Neural cell (in vitro differentiated cells): ENCODE measurements at regions not wholly inside any gene's neighbourhood (a gene's known extent, or its start where the extent isn't known, plus 50 kb on each side); places are given as distances from the start of the nearest gene placed in this dataset.

Source experiments
- H2AFZ ChIP-seq: fragments of 200-600, 300-800 bp; sonication (generic), shearing (Covaris generic); 2 replicates; pipeline ENCODE4 v1.6.0; 2014; ENCODE audit warnings: low read depth, mild to moderate bottlenecking, antibody characterized with exemption, low read length, moderate library complexity
- H3F3A ChIP-seq: fragments of 200-600 bp; shearing (Covaris generic); 2 replicates; pipeline ENCODE4 v1.6.1; 2016; ENCODE audit warnings: mild to moderate bottlenecking, moderate library complexity, mixed read lengths, antibody characterized with exemption, low read length; ENCODE audit not compliant: insufficient read depth, poor library complexity, severe bottlenecking
- H3K27ac ChIP-seq: fragments of 200-600, 300-800 bp; sonication (generic), shearing (Covaris generic); 2 replicates; pipeline ENCODE4 v1.5.1; 2014; ENCODE audit warnings: mild to moderate bottlenecking, low read length, moderate library complexity
- H3K27me3 ChIP-seq: fragments of 300-800, 200-600 bp; sonication (generic), shearing (Covaris generic); 2 replicates; pipeline ENCODE4 v1.6.0; 2014; ENCODE audit warnings: mild to moderate bottlenecking, low read depth, low read length, moderate library complexity; ENCODE audit not compliant: insufficient read depth
- H3K36me3 ChIP-seq: fragments of 300-800, 200-600 bp; sonication (generic), shearing (Covaris generic); 2 replicates; pipeline ENCODE4 v1.5.1; 2014; ENCODE audit warnings: mild to moderate bottlenecking, antibody characterized with exemption, low read length, moderate library complexity; ENCODE audit not compliant: insufficient read depth
- H3K4me2 ChIP-seq: fragments of 300-800, 200-600 bp; sonication (generic), shearing (Covaris generic); 2 replicates; pipeline ENCODE4 v1.6.0; 2014; ENCODE audit warnings: mild to moderate bottlenecking, low read length
- H3K4me3 ChIP-seq: fragments of 300-800, 200-600 bp; sonication (generic), shearing (Covaris generic); 2 replicates; pipeline ENCODE4 v1.5.1; 2014; ENCODE audit warnings: mild to moderate bottlenecking, low read length, moderate library complexity
- H3K79me2 ChIP-seq: fragments of 200-600 bp; shearing (Covaris generic); replicated peaks from 2 replicates; pipeline ENCODE4 v1.6.0; 2014; ENCODE audit warnings: mild to moderate bottlenecking, low read length, moderate library complexity; ENCODE audit not compliant: insufficient read depth
- H3K9ac ChIP-seq: fragments of 300-800, 200-600 bp; sonication (generic), shearing (Covaris generic); 2 replicates; pipeline ENCODE4 v1.6.1; 2016; ENCODE audit warnings: mild to moderate bottlenecking, low read length, mixed read lengths
- H3K9me2 ChIP-seq: fragments of 200-600 bp; shearing (Covaris generic); 2 replicates; pipeline ENCODE4 v1.6.1; 2016; ENCODE audit warnings: mild to moderate bottlenecking, low read length, mixed read lengths; ENCODE audit not compliant: insufficient read depth
- H3K9me3 ChIP-seq: fragments of 200-600, 300-800 bp; sonication (generic), shearing (Covaris generic); 2 replicates; pipeline ENCODE4 v1.6.1; 2016; ENCODE audit warnings: mild to moderate bottlenecking, mixed run types, low read length, moderate library complexity, mixed read lengths
- H4K20me1 ChIP-seq: fragments of 200-600 bp; shearing (Covaris generic); 2 replicates; pipeline ENCODE4 v1.6.1; 2016; ENCODE audit warnings: mild to moderate bottlenecking, mixed run types; ENCODE audit not compliant: insufficient read depth
- EP300 ChIP-seq: fragments of 450-650 bp; conservative IDR thresholded peaks from 2 replicates; pipeline ENCODE4 v1.6.1; 2014; ENCODE audit warnings: antibody characterized with exemption, mild to moderate bottlenecking, moderate library complexity; ENCODE audit not compliant: poor library complexity, severe bottlenecking
- EZH2 ChIP-seq: fragments of 200-600, 300-800 bp; shearing (Covaris generic), sonication (generic); IDR thresholded peaks from 2 replicates; pipeline ENCODE4 v1.6.1; 2014; ENCODE audit warnings: antibody characterized with exemption, low read length, borderline replicate concordance, mild to moderate bottlenecking; ENCODE audit not compliant: insufficient read depth, poor library complexity, severe bottlenecking
- MXI1 ChIP-seq: fragments of 450-650 bp; conservative IDR thresholded peaks from 2 replicates; pipeline ENCODE4 v1.6.1; 2014; ENCODE audit warnings: antibody characterized with exemption, mild to moderate bottlenecking; ENCODE audit not compliant: poor library complexity, severe bottlenecking
- POLR2AphosphoS5 ChIP-seq: IDR thresholded peaks from 2 replicates; pipeline ENCODE4 v1.6.1; 2012
- RAD21 ChIP-seq: fragments of 450-650 bp; conservative IDR thresholded peaks from 2 replicates; pipeline ENCODE4 v1.6.1; 2014; ENCODE audit warnings: antibody characterized with exemption, mild to moderate bottlenecking, moderate library complexity
- SMC3 ChIP-seq: fragments of 450-650 bp; conservative IDR thresholded peaks from 2 replicates; pipeline ENCODE4 v1.6.1; 2014; ENCODE audit warnings: antibody characterized with exemption, mild to moderate bottlenecking, moderate library complexity; ENCODE audit not compliant: poor library complexity
- TAF1 ChIP-seq: IDR thresholded peaks from 2 replicates; pipeline ENCODE4 v1.6.1; 2012; ENCODE audit warnings: low read depth
- TF ChIP-seq, protein P1 (sequence below): IDR thresholded peaks from 2 replicates; pipeline ENCODE4 v1.6.1; 2012; ENCODE audit warnings: borderline replicate concordance
- TF ChIP-seq, protein P2 (sequence below): fragments of 450-650 bp; IDR thresholded peaks from 2 replicates; pipeline ENCODE4 v1.5.1; 2014; ENCODE audit warnings: antibody characterized with exemption, mild to moderate bottlenecking, moderate library complexity; ENCODE audit not compliant: poor library complexity, severe bottlenecking

DNA sequence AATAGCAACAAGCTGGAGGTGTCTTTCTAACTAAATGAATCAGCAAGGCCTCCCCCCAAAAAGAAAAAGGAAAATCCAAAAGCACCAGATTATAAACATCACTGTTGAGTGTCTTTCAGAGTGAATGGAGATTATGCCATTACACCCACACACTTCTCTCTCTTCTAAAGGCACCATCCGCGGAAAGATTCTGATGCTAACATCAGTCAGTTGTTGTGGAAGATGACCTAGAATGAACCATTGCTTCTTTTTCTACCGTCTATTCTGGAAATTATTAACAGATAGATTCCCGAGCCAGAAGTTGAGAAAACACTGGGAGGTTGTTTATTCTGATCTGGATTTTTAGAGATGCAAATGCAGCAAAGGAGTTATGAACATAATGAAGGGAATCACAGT is 60.9 kb upstream of the FAM20A start:
- no peak overlapping the region for H3K27ac ChIP-seq

DNA sequence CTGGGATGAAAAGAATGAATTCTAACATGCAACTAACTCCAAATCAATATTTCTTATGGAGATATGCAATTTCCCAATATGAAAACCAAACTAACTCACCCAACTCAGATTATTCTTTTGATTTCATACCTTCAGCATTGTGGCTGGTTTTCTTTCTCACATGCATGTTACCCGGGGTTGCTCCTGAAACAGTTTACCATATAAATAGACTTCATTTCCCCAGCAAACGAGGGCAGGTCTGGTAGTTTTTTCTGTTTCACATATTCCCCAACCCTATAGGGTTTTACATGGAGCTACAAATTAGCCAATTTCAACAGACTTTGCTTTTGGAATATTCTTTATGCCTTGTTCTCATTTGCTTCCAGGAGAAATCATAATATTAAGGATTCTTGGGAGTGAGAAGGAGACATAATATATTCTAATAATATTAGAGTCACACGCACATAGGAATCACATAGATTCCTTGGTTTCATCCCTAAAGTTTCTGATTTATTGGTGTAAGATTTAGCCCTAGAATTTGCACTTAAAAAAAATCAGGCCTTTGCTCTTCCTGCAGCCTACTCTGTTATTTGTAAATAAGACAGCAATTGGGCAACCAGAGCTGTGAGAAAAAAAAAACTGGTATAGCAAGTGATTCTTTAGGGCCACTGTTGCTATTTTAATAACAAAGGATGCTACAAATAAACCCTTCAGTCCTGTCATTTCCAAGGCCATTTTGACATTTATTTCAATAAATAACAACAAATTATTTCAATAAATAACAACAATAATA is 60.3 kb upstream of the FAM20A start:
- Histone ChIP-seq H3K9me3 (no peaks in the 10 kb centered on the region), H3K9ac (no peak overlapping the region), H3K79me2 (no peaks in the 10 kb centered on the region), H3F3A (no peaks in the 10 kb centered on the region), H3K27ac (no peak overlapping the region), H3K36me3 (no peaks in the 10 kb centered on the region), H3K9me2 (no peaks in the 10 kb centered on the region), H4K20me1 (no peaks in the 10 kb centered on the region), H2AFZ (no peak overlapping the region), H3K4me2 (no peak overlapping the region), H3K4me3 (no peak overlapping the region), H3K27me3 (no peaks in the 10 kb centered on the region)
- TF ChIP-seq, protein P1, sequence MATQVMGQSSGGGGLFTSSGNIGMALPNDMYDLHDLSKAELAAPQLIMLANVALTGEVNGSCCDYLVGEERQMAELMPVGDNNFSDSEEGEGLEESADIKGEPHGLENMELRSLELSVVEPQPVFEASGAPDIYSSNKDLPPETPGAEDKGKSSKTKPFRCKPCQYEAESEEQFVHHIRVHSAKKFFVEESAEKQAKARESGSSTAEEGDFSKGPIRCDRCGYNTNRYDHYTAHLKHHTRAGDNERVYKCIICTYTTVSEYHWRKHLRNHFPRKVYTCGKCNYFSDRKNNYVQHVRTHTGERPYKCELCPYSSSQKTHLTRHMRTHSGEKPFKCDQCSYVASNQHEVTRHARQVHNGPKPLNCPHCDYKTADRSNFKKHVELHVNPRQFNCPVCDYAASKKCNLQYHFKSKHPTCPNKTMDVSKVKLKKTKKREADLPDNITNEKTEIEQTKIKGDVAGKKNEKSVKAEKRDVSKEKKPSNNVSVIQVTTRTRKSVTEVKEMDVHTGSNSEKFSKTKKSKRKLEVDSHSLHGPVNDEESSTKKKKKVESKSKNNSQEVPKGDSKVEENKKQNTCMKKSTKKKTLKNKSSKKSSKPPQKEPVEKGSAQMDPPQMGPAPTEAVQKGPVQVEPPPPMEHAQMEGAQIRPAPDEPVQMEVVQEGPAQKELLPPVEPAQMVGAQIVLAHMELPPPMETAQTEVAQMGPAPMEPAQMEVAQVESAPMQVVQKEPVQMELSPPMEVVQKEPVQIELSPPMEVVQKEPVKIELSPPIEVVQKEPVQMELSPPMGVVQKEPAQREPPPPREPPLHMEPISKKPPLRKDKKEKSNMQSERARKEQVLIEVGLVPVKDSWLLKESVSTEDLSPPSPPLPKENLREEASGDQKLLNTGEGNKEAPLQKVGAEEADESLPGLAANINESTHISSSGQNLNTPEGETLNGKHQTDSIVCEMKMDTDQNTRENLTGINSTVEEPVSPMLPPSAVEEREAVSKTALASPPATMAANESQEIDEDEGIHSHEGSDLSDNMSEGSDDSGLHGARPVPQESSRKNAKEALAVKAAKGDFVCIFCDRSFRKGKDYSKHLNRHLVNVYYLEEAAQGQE: no peak
- TF ChIP-seq EZH2: no peak
- no peak for TF ChIP-seq SMC3
- TF ChIP-seq, protein P2, sequence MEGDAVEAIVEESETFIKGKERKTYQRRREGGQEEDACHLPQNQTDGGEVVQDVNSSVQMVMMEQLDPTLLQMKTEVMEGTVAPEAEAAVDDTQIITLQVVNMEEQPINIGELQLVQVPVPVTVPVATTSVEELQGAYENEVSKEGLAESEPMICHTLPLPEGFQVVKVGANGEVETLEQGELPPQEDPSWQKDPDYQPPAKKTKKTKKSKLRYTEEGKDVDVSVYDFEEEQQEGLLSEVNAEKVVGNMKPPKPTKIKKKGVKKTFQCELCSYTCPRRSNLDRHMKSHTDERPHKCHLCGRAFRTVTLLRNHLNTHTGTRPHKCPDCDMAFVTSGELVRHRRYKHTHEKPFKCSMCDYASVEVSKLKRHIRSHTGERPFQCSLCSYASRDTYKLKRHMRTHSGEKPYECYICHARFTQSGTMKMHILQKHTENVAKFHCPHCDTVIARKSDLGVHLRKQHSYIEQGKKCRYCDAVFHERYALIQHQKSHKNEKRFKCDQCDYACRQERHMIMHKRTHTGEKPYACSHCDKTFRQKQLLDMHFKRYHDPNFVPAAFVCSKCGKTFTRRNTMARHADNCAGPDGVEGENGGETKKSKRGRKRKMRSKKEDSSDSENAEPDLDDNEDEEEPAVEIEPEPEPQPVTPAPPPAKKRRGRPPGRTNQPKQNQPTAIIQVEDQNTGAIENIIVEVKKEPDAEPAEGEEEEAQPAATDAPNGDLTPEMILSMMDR: no peak
- no peak for TF ChIP-seq RAD21
- no peak for TF ChIP-seq TAF1
- TF ChIP-seq MXI1: no peak
- no peak for TF ChIP-seq EP300
- TF ChIP-seq POLR2AphosphoS5: no peak

More for the DNA sequence above, 60.9 kb upstream of the FAM20A start:
- H3K79me2 ChIP-seq: no peaks in the 10 kb centered on the region
- no peak overlapping the region for H3K4me2 ChIP-seq
- H3K4me3 ChIP-seq: no peak overlapping the region
- H3K27me3 ChIP-seq: no peaks in the 10 kb centered on the region
- no peaks in the 10 kb centered on the region for H3K36me3 ChIP-seq
- no peaks in the 10 kb centered on the region for H3K9me2 ChIP-seq
- H4K20me1 ChIP-seq: no peaks in the 10 kb centered on the region
- H2AFZ ChIP-seq: no peak overlapping the region
- H3K9ac ChIP-seq: no peak overlapping the region
- no peaks in the 10 kb centered on the region for H3F3A ChIP-seq
- no peaks in the 10 kb centered on the region for H3K9me3 ChIP-seq
- TF ChIP-seq EZH2 (no peak), TAF1 (no peak), POLR2AphosphoS5 (no peak), SMC3 (no peak), MXI1 (no peak), RAD21 (no peak), EP300 (no peak)
- TF ChIP-seq, protein P1: no peak
- TF ChIP-seq, protein P2: no peak
